Activated CD4-positive, alpha-beta T cell treated with anti-CD3 and anti-CD28 coated beads, Interleukin-2, amount 10 ng/mL, durations not matched to agents 24 days and 14 days (primary cell): ENCODE measurements at regions not wholly inside any gene's neighbourhood (a gene's known extent, or its start where the extent isn't known, plus 50 kb on each side); places are given as distances from the start of the nearest gene placed in this dataset.
"Not testable (repeated sequence)": the region's sequence is repeated elsewhere in the genome, so short reads cannot be mapped to it uniquely, and the experiment has no call there.

Source experiments
- DNase-seq: peaks from one replicate; pipeline ENCODE4 v3.0.0; 2022
- H3K27ac Mint-ChIP-seq: one replicate; pipeline ENCODE4 v1.8.0; 2022; ENCODE audit warnings: mild to moderate bottlenecking, mixed read lengths
- H3K27me3 Mint-ChIP-seq: one replicate; pipeline ENCODE4 v1.8.0; 2022; ENCODE audit warnings: mixed read lengths
- H3K36me3 Mint-ChIP-seq: one replicate; pipeline ENCODE4 v1.8.0; 2022; ENCODE audit warnings: low read depth, mild to moderate bottlenecking, mixed read lengths
- H3K4me1 Mint-ChIP-seq: one replicate; pipeline ENCODE4 v1.8.0; 2021; ENCODE audit warnings: mixed read lengths
- H3K4me3 Mint-ChIP-seq: one replicate; pipeline ENCODE4 v1.8.0; 2022; ENCODE audit warnings: mild to moderate bottlenecking, moderate library complexity, mixed read lengths
- H3K9me3 Mint-ChIP-seq: one replicate; pipeline ENCODE4 v1.8.0; 2021; ENCODE audit warnings: mixed read lengths
- intact Hi-C: fragments of 100-400 bp; cut with micrococcal nuclease; formaldehyde crosslinking; loops from one replicate; pipeline ENCODE4 v1.15.1; 2023

- H3K4me1 Mint-ChIP-seq: no peaks in the 10 kb centered on the region
- no peak for DNase-seq
- H3K27ac Mint-ChIP-seq: no peak overlapping the region
- no peak overlapping the region for H3K4me3 Mint-ChIP-seq
- H3K36me3 Mint-ChIP-seq: no peaks in the 10 kb centered on the region
- intact Hi-C loops: no loop called here
- peaks cover 2% of the 10 kb centered on the region for H3K27me3 Mint-ChIP-seq
- H3K9me3 Mint-ChIP-seq: no peaks in the 10 kb centered on the region
Observed at GRCh38 chr7:73918926-73919693, 58.2 kb downstream of the TMEM270 start.

GRCh38 chr7:73919694-73920375 lies 58.9 kb downstream of the TMEM270 start:
- no peak overlapping the region for H3K27ac Mint-ChIP-seq
- H3K36me3 Mint-ChIP-seq: no peaks in the 10 kb centered on the region
- H3K27me3 Mint-ChIP-seq: peaks cover 2% of the 10 kb centered on the region
- DNase-seq: no peak
- intact Hi-C loops: no loop called here
- no peaks in the 10 kb centered on the region for H3K4me1 Mint-ChIP-seq
- H3K9me3 Mint-ChIP-seq: no peaks in the 10 kb centered on the region
- no peak overlapping the region for H3K4me3 Mint-ChIP-seq

- intact Hi-C loops: no loop called here
- Mint-ChIP-seq H3K4me3 (no peak overlapping the region), H3K27me3 (peaks cover 2% of the 10 kb centered on the region), H3K4me1 (no peaks in the 10 kb centered on the region), H3K27ac (no peak overlapping the region), H3K36me3 (no peaks in the 10 kb centered on the region), H3K9me3 (no peaks in the 10 kb centered on the region)
- no peak for DNase-seq
Observed at GRCh38 chr7:73920406-73921134, 59.6 kb downstream of the TMEM270 start.

GRCh38 chr7:73921623-73922528 lies 60.9 kb downstream of the TMEM270 start:
- DNase-seq: no peak
- Mint-ChIP-seq H3K9me3 (no peaks in the 10 kb centered on the region), H3K27ac (no peak overlapping the region), H3K36me3 (no peaks in the 10 kb centered on the region), H3K4me1 (no peaks in the 10 kb centered on the region), H3K27me3 (peaks cover 4% of the 10 kb centered on the region), H3K4me3 (no peak overlapping the region)
- intact Hi-C loops: no loop called here

- intact Hi-C loops, H3K9me3 Mint-ChIP-seq, H3K36me3 Mint-ChIP-seq, H3K27me3 Mint-ChIP-seq, H3K4me3 Mint-ChIP-seq, DNase-seq, H3K4me1 Mint-ChIP-seq, H3K27ac Mint-ChIP-seq: not testable (repeated sequence)
Observed at GRCh38 chr7:73928644-73929043, 67.7 kb downstream of the TMEM270 start.

- Mint-ChIP-seq H3K27ac (no peak overlapping the region), H3K27me3 (peaks cover 6% of the 10 kb centered on the region), H3K4me3 (no peak overlapping the region), H3K4me1 (no peaks in the 10 kb centered on the region), H3K9me3 (no peaks in the 10 kb centered on the region), H3K36me3 (no peaks in the 10 kb centered on the region)
- no peak for DNase-seq
- intact Hi-C loops: no loop called here
Observed at GRCh38 chr7:73931502-73931901, 70.5 kb downstream of the TMEM270 start.

GRCh38 chr7:73932364-73932763 lies 71.4 kb downstream of the TMEM270 start:
- H3K4me1 Mint-ChIP-seq: no peaks in the 10 kb centered on the region
- intact Hi-C loops: no loop called here
- H3K9me3 Mint-ChIP-seq: no peaks in the 10 kb centered on the region
- no peak overlapping the region for H3K27ac Mint-ChIP-seq
- H3K4me3 Mint-ChIP-seq: no peak overlapping the region
- no peaks in the 10 kb centered on the region for H3K36me3 Mint-ChIP-seq
- H3K27me3 Mint-ChIP-seq: peaks cover 3% of the 10 kb centered on the region
- no peak for DNase-seq

- no peak overlapping the region for H3K27ac Mint-ChIP-seq
- no peaks in the 10 kb centered on the region for H3K4me1 Mint-ChIP-seq
- no peaks in the 10 kb centered on the region for H3K36me3 Mint-ChIP-seq
- intact Hi-C loops: no loop called here
- peaks cover 3% of the 10 kb centered on the region for H3K27me3 Mint-ChIP-seq
- no peak overlapping the region for H3K4me3 Mint-ChIP-seq
- DNase-seq: no peak
- H3K9me3 Mint-ChIP-seq: no peaks in the 10 kb centered on the region
Observed at GRCh38 chr7:73933091-73933490, 72.1 kb downstream of the TMEM270 start.

GRCh38 chr7:73936967-73937366 lies 76.0 kb downstream of the TMEM270 start:
- H3K4me3 Mint-ChIP-seq: no peak overlapping the region
- H3K9me3 Mint-ChIP-seq: peaks cover 6% of the 10 kb centered on the region
- no peak overlapping the region for H3K27ac Mint-ChIP-seq
- no peaks in the 10 kb centered on the region for H3K36me3 Mint-ChIP-seq
- DNase-seq: no peak
- H3K27me3 Mint-ChIP-seq: peaks cover 7% of the 10 kb centered on the region
- intact Hi-C loops: no loop called here
- H3K4me1 Mint-ChIP-seq: no peaks in the 10 kb centered on the region

GRCh38 chr7:73937650-73938049 lies 76.7 kb downstream of the TMEM270 start:
- not testable (repeated sequence) for H3K27ac Mint-ChIP-seq, H3K4me1 Mint-ChIP-seq, H3K9me3 Mint-ChIP-seq

GRCh38 chr7:73939528-73939927 lies 78.6 kb downstream of the TMEM270 start:
- peaks cover 7% of the 10 kb centered on the region for H3K27me3 Mint-ChIP-seq

More at GRCh38 chr7:73937650-73938049, 76.7 kb downstream of the TMEM270 start:
- H3K36me3 Mint-ChIP-seq, DNase-seq, H3K27me3 Mint-ChIP-seq, H3K4me3 Mint-ChIP-seq, intact Hi-C loops: not testable (repeated sequence)

GRCh38 chr7:73940701-73941238 lies 79.8 kb downstream of the TMEM270 start:
- Mint-ChIP-seq H3K27ac (no peak overlapping the region), H3K9me3 (peaks cover 6% of the 10 kb centered on the region), H3K36me3 (no peaks in the 10 kb centered on the region), H3K27me3 (peaks cover 5% of the 10 kb centered on the region), H3K4me1 (no peaks in the 10 kb centered on the region), H3K4me3 (no peak overlapping the region)
- no peak for DNase-seq
- intact Hi-C loops: no loop called here

More at GRCh38 chr7:73939528-73939927, 78.6 kb downstream of the TMEM270 start:
- Mint-ChIP-seq H3K4me1 (no peaks in the 10 kb centered on the region), H3K4me3 (no peak overlapping the region), H3K9me3 (peaks cover 6% of the 10 kb centered on the region), H3K27ac (no peak overlapping the region), H3K36me3 (no peaks in the 10 kb centered on the region)
- intact Hi-C loops: no loop called here
- no peak for DNase-seq

GRCh38 chr7:73941836-73942551 lies 81.0 kb downstream of the TMEM270 start:
- H3K27ac Mint-ChIP-seq: no peak overlapping the region
- H3K27me3 Mint-ChIP-seq: peaks cover 5% of the 10 kb centered on the region
- no peaks in the 10 kb centered on the region for H3K36me3 Mint-ChIP-seq
- peaks cover 6% of the 10 kb centered on the region for H3K9me3 Mint-ChIP-seq
- DNase-seq: no peak
- intact Hi-C loops: no loop called here
- H3K4me3 Mint-ChIP-seq: no peak overlapping the region
- H3K4me1 Mint-ChIP-seq: no peaks in the 10 kb centered on the region
